ENCODE measurements at regions not wholly inside any gene's neighbourhood (a gene's known extent, or its start where the extent isn't known, plus 50 kb on each side); places are given as distances from the start of the nearest gene placed in this dataset.

- TF ChIP-seq SIX5 (IDR thresholded peaks at IDR 0.05; ENCODE audit: low read depth, low read length) (no peak), TEAD4 (IDR thresholded peaks at IDR 0.05; ENCODE audit: low read depth, low read length) (no peak), CTBP2 (IDR thresholded peaks at IDR 0.05; ENCODE audit: borderline replicate concordance, insufficient read depth, insufficient read length, low read length) (no peak)
These were observed 134.3 kb upstream of the PFN2 start (continued) for GRCh38 chr3:150105025-150105424.
